ENCODE measurements at regions not wholly inside any gene's neighbourhood (a gene's known extent, or its start where the extent isn't known, plus 50 kb on each side); places are given as distances from the start of the nearest gene placed in this dataset.

- H3K9me3 ChIP-seq, result no peaks in the 10 kb centered on the region
- no peak for TF ChIP-seq POLR2A (IDR thresholded peaks at IDR 0.05)
- TF ChIP-seq CTCF (IDR thresholded peaks at IDR 0.05), result no peak
- no peak for TF ChIP-seq EP300 (IDR thresholded peaks at IDR 0.05)
- TF ChIP-seq POLR2AphosphoS5 (IDR thresholded peaks at IDR 0.05), result no peak
- no peak overlapping the region for H3K4me3 ChIP-seq
- 48% methylated on average over 5 of the region's 5 CpGs for WGBS
- no peak overlapping the region for H3K27ac ChIP-seq
- DNase-seq (ENCODE audit: low spot score in 2 of 2), result no peak
- H3K4me1 ChIP-seq, result no peaks in the 10 kb centered on the region
- H3K36me3 ChIP-seq, result no peaks in the 10 kb centered on the region
- no peaks in the 10 kb centered on the region for H3K27me3 ChIP-seq
These were observed 165.6 kb upstream of the BOD1L1 start for GRCh38 chr4:13793020-13793710.

- H3K36me3 ChIP-seq, result no peaks in the 10 kb centered on the region
- H3K27ac ChIP-seq, result no peak overlapping the region
- no peak for DNase-seq (ENCODE audit: low spot score in 2 of 2)
- H3K4me3 ChIP-seq, result no peak overlapping the region
- no peaks in the 10 kb centered on the region for H3K27me3 ChIP-seq
- H3K9me3 ChIP-seq, result no peaks in the 10 kb centered on the region
- TF ChIP-seq EP300 (IDR thresholded peaks at IDR 0.05), result no peak
- TF ChIP-seq CTCF (IDR thresholded peaks at IDR 0.05), result no peak
- no peak for TF ChIP-seq POLR2AphosphoS5 (IDR thresholded peaks at IDR 0.05)
- TF ChIP-seq POLR2A (IDR thresholded peaks at IDR 0.05), result no peak
- 75% methylated on average over 2 of the region's 2 CpGs for WGBS
- no peaks in the 10 kb centered on the region for H3K4me1 ChIP-seq
These were observed 167.5 kb upstream of the BOD1L1 start for GRCh38 chr4:13794819-13795565.

GRCh38 chr4:13797061-13797460 is 169.5 kb upstream of the BOD1L1 start:
- no peak overlapping the region for H3K27ac ChIP-seq
- H3K4me1 ChIP-seq, result no peaks in the 10 kb centered on the region
- H3K36me3 ChIP-seq, result no peaks in the 10 kb centered on the region
- DNase-seq (ENCODE audit: low spot score in 2 of 2), result no peak
- H3K27me3 ChIP-seq, result no peaks in the 10 kb centered on the region
- no peak overlapping the region for H3K4me3 ChIP-seq
- no peak for TF ChIP-seq POLR2AphosphoS5 (IDR thresholded peaks at IDR 0.05)
- no peak for TF ChIP-seq CTCF (IDR thresholded peaks at IDR 0.05)
- no peak for TF ChIP-seq POLR2A (IDR thresholded peaks at IDR 0.05)
- TF ChIP-seq EP300 (IDR thresholded peaks at IDR 0.05), result no peak
- WGBS, result 89% methylated on average over 7 of the region's 7 CpGs
- H3K9me3 ChIP-seq, result no peaks in the 10 kb centered on the region

GRCh38 chr4:13815231-13815630 is 187.7 kb upstream of the BOD1L1 start:
- no peaks in the 10 kb centered on the region for H3K27me3 ChIP-seq
- WGBS, result 72% methylated on average over 3 of the region's 3 CpGs
- no peak for DNase-seq (ENCODE audit: low spot score in 2 of 2)
- H3K9me3 ChIP-seq, result no peaks in the 10 kb centered on the region
- H3K36me3 ChIP-seq, result no peaks in the 10 kb centered on the region
- H3K4me1 ChIP-seq, result no peaks in the 10 kb centered on the region
- TF ChIP-seq POLR2A (IDR thresholded peaks at IDR 0.05) (no peak), CTCF (IDR thresholded peaks at IDR 0.05) (no peak), EP300 (IDR thresholded peaks at IDR 0.05) (no peak), POLR2AphosphoS5 (IDR thresholded peaks at IDR 0.05) (no peak)
- no peak overlapping the region for H3K4me3 ChIP-seq
- H3K27ac ChIP-seq, result no peak overlapping the region

GRCh38 chr4:13816472-13816871 is 188.9 kb upstream of the BOD1L1 start:
- H3K4me1 ChIP-seq, result no peaks in the 10 kb centered on the region
- no peak for DNase-seq (ENCODE audit: low spot score in 2 of 2)
- no peaks in the 10 kb centered on the region for H3K27me3 ChIP-seq
- TF ChIP-seq POLR2AphosphoS5 (IDR thresholded peaks at IDR 0.05) (no peak), POLR2A (IDR thresholded peaks at IDR 0.05) (no peak), EP300 (IDR thresholded peaks at IDR 0.05) (no peak), CTCF (IDR thresholded peaks at IDR 0.05) (no peak)
- no peaks in the 10 kb centered on the region for H3K36me3 ChIP-seq
- no peak overlapping the region for H3K27ac ChIP-seq
- H3K9me3 ChIP-seq, result no peaks in the 10 kb centered on the region
- H3K4me3 ChIP-seq, result no peak overlapping the region
